ENCODE measurements at regions not wholly inside any gene's neighbourhood (a gene's known extent, or its start where the extent isn't known, plus 50 kb on each side); places are given as distances from the start of the nearest gene placed in this dataset.
"Not testable (repeated sequence)": the region's sequence is repeated elsewhere in the genome, so short reads cannot be mapped to it uniquely, and the experiment has no call there.

DNA sequence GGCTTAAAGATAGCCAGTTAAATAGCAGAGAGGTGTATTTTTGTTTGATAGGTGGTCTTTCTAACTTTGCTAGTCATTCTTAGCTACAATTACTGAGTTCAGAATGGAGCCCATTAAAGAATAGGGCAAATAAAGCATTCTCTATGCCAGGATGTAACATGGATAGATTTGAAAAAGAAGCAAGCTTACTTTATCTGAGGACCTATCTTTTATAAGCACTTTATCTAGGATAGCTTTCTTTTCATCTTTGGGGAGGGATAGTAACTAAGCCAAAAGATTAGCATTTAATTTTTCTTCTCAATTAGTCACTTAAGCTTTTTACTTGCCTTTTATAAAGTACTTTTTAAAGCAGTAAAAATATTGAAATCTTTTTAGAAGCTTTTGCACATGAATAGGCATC is 1148.0 kb upstream of the DIAPH2 start:
- in situ Hi-C loops (cut with HindIII; ENCODE audit: low pct_ligation_motif_present, low pct_unique_long_range_greater_than_20kb, low sequenced_read_pairs) = no loop called here
- no peak for DNase-seq

DNA sequence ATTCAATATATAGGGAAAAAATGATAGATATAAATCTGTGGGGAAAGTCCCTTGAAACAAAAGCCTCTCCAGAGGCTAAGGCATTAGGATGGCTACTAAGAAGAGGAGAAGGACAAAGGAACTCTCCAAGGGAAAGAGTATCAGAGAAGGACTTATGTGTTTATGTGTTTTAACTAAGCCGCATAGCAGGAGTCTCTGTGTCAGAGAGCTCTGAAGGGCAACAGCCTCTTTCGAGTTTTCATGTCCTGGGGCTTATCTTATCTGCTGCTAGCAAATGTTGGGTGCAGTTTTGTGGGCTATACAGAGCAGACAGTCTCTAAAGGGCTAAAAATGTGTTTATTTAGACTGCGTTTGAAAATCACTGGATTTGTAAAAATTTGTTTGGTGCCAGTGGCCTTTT is 1145.6 kb upstream of the DIAPH2 start:
- in situ Hi-C loops (cut with HindIII; ENCODE audit: low pct_ligation_motif_present, low pct_unique_long_range_greater_than_20kb, low sequenced_read_pairs) = no loop called here
- no peak for DNase-seq

- DNase-seq; in situ Hi-C loops (cut with HindIII; ENCODE audit: low pct_ligation_motif_present, low pct_unique_long_range_greater_than_20kb, low sequenced_read_pairs): not testable (repeated sequence)
These were observed 1135.1 kb upstream of the DIAPH2 start for GRCh38 chrX:95549552-95549951.

DNA sequence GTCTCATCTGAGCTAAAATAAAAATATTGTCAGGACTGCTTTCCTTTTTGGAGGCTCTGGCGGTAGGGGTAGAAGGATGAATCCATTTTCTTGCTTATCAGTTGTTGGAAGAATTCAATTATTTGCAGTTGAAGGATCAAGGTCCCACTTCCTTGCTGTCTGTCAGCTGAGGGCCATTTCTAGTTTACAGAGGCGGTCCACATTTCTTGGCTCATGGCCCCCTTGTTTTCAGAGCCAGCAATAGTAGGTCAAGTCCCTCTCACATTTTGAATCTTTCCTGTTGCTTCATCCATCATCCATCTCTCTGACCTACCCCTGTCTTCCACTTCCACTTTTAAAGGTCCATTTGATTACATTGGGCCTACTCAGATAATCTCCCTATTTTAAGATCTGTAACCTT is 1099.3 kb upstream of the DIAPH2 start:
- DNase-seq = no peak
- in situ Hi-C loops (cut with HindIII; ENCODE audit: low pct_ligation_motif_present, low pct_unique_long_range_greater_than_20kb, low sequenced_read_pairs) = no loop called here

GRCh38 chrX:95612350-95612749 is 1072.3 kb upstream of the DIAPH2 start:
- in situ Hi-C loops (cut with HindIII; ENCODE audit: low pct_ligation_motif_present, low pct_unique_long_range_greater_than_20kb, low sequenced_read_pairs) = no loop called here
- no peak for DNase-seq

GRCh38 chrX:95622200-95622599 is 1062.4 kb upstream of the DIAPH2 start:
- no peak for DNase-seq
- in situ Hi-C loops (cut with HindIII; ENCODE audit: low pct_ligation_motif_present, low pct_unique_long_range_greater_than_20kb, low sequenced_read_pairs) = no loop called here

GRCh38 chrX:95626748-95627147 is 1057.9 kb upstream of the DIAPH2 start:
- in situ Hi-C loops (cut with HindIII; ENCODE audit: low pct_ligation_motif_present, low pct_unique_long_range_greater_than_20kb, low sequenced_read_pairs) = no loop called here
- no peak for DNase-seq

DNA sequence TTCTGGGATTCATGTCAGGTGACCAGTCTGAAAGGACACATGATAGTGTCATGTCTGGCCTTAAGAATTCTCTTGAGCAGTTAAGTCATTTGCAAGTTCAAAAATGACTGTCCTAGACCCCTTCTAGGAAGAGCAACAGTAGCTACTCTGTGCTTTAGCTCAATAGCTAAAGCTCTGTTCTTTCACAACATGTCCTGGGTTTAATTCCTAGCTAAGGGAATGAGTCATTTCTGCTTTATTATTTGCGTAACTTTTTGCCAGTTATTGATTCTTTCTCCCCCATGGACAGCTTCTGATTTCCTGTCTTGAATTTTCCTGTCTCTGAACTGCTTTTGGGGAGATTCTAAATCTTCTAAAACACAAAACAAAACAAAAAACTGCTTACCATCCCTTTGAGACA is 1055.8 kb upstream of the DIAPH2 start:
- DNase-seq = no peak
- in situ Hi-C loops (cut with HindIII; ENCODE audit: low pct_ligation_motif_present, low pct_unique_long_range_greater_than_20kb, low sequenced_read_pairs) = no loop called here

- no peak for DNase-seq
- in situ Hi-C loops (cut with HindIII; ENCODE audit: low pct_ligation_motif_present, low pct_unique_long_range_greater_than_20kb, low sequenced_read_pairs) = no loop called here
These were observed 1054.9 kb upstream of the DIAPH2 start for GRCh38 chrX:95629737-95630136.

DNA sequence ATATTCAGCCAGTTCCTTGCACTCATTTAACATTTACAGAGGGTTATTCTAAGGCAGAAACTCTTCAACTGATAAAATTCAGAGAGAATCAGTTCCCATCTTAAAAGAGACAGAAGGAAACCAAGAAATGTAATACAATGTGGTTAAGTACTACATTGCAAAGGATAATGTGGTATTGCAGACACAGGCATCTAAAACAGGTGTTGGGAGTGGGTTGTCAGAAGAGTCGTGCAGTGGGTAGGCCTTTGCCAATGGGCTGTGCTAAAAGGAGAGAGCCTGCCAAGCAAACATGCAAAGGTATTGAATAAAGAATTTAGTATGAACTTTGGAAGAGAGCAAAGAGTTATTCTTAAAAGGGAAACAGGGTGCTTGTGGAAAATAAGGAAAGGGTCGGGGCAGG is 1044.4 kb upstream of the DIAPH2 start:
- no peak for DNase-seq
- in situ Hi-C loops (cut with HindIII; ENCODE audit: low pct_ligation_motif_present, low pct_unique_long_range_greater_than_20kb, low sequenced_read_pairs) = no loop called here

DNA sequence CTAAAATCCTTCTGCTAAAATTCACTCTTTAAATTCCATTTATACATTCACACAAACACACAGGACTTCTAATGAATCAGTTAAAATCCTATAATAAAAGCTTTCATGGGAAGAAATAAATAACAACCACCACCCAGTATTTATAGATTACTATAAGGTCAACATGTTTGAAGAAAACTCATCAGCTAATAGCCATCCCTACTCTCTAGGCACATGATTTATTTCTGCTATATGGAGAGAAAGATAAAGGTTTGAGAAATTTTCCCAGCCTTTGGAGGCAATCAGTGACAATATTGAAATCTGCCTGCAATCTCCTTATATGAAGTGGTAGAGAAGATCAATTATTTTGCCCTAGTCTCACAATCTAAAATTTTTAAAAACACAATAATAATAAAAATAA is 1038.9 kb upstream of the DIAPH2 start:
- DNase-seq = no peak
- in situ Hi-C loops (cut with HindIII; ENCODE audit: low pct_ligation_motif_present, low pct_unique_long_range_greater_than_20kb, low sequenced_read_pairs) = no loop called here

DNA sequence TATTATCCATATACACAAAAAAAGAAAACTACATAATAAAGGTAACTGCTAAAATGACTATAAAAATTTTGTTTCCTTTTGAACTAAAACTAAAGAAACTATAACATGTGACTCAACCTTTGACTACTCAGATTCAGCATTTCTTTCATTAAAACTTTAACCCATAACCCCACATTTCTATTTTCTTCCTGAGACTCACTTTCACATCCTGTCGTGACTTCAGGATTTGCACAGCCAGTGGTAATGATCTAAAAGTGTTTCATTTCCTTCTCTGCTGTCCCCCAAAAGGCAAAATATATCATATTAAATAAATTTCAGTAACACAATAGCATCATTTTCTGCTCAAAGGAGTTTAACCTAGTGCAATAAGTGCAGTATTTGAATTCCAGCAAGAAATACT is 1022.4 kb upstream of the DIAPH2 start:
- in situ Hi-C loops (cut with HindIII; ENCODE audit: low pct_ligation_motif_present, low pct_unique_long_range_greater_than_20kb, low sequenced_read_pairs) = no loop called here
- DNase-seq = no peak

- no peak for DNase-seq
- in situ Hi-C loops (cut with HindIII; ENCODE audit: low pct_ligation_motif_present, low pct_unique_long_range_greater_than_20kb, low sequenced_read_pairs) = no loop called here
These were observed 1018.6 kb upstream of the DIAPH2 start for GRCh38 chrX:95666056-95666455.

- DNase-seq = no peak
- in situ Hi-C loops (cut with HindIII; ENCODE audit: low pct_ligation_motif_present, low pct_unique_long_range_greater_than_20kb, low sequenced_read_pairs) = no loop called here
These were observed 1009.6 kb upstream of the DIAPH2 start for GRCh38 chrX:95675011-95675410.

- in situ Hi-C loops (cut with HindIII; ENCODE audit: low pct_ligation_motif_present, low pct_unique_long_range_greater_than_20kb, low sequenced_read_pairs) = no loop called here
- no peak for DNase-seq
These were observed 1008.8 kb upstream of the DIAPH2 start for GRCh38 chrX:95675794-95676193.

DNA sequence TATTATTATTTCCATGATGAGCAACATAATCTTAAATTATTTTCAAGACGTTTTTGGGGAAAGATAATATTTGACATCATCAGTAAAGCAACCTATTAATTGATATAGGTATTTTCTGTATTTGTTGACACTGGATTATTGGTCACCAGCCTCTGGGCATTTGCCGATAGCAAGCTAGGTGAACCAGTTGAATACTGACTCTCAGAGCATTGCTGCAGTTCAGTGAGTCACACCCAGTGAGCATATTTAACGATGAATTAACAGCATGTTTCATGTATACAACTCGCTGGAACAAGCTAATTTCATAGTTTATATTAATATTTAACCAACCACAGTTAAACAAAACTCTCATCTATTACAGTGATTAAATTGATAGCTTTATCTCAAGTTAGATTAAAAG is 1006.0 kb upstream of the DIAPH2 start:
- in situ Hi-C loops (cut with HindIII; ENCODE audit: low pct_ligation_motif_present, low pct_unique_long_range_greater_than_20kb, low sequenced_read_pairs) = no loop called here
- no peak for DNase-seq

GRCh38 chrX:95693365-95693764 is 991.3 kb upstream of the DIAPH2 start:
- no peak for DNase-seq
- in situ Hi-C loops (cut with HindIII; ENCODE audit: low pct_ligation_motif_present, low pct_unique_long_range_greater_than_20kb, low sequenced_read_pairs) = no loop called here

DNA sequence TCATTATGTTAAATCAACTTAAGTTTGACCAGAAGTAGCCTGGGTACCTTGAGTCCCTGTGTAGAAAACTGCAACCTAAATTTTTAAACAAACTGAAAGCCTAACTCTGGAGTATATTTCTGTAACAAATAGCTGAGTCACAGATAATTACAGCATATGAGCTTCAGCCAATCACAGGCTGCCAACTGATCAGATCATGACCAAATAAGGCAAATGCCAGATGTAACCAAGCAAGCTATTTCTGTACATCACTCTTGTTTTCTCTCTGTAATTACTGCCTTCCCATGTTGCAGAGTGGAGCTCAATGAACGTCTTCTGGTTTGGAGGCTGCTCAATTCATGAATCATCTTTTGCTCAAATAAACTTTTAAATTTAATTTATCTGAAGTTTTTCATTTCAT is 980.9 kb upstream of the DIAPH2 start:
- in situ Hi-C loops (cut with HindIII; ENCODE audit: low pct_ligation_motif_present, low pct_unique_long_range_greater_than_20kb, low sequenced_read_pairs) = no loop called here
- no peak for DNase-seq

GRCh38 chrX:95716841-95717240 is 967.8 kb upstream of the DIAPH2 start:
- no peak for DNase-seq
- in situ Hi-C loops (cut with HindIII; ENCODE audit: low pct_ligation_motif_present, low pct_unique_long_range_greater_than_20kb, low sequenced_read_pairs) = no loop called here

DNA sequence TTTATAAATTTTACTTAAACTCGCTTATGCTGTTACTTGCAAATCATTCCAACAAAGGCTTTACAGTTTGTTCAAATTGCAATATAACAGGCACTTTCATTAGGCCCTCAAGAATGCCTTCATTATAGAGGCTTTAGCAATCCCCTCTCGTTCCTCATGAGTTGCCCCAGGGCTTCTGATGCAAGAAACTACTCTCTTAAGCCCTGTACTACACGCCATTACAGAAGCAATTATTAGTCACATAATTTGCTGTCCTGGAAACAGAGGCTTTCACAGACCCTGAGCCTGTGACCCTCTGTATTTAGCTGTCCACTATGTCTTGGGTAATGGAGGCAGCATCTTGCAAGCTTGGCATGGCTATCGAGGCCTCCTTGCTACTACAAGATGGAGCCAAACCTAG is 965.9 kb upstream of the DIAPH2 start:
- DNase-seq = no peak
- in situ Hi-C loops (cut with HindIII; ENCODE audit: low pct_ligation_motif_present, low pct_unique_long_range_greater_than_20kb, low sequenced_read_pairs) = no loop called here

DNA sequence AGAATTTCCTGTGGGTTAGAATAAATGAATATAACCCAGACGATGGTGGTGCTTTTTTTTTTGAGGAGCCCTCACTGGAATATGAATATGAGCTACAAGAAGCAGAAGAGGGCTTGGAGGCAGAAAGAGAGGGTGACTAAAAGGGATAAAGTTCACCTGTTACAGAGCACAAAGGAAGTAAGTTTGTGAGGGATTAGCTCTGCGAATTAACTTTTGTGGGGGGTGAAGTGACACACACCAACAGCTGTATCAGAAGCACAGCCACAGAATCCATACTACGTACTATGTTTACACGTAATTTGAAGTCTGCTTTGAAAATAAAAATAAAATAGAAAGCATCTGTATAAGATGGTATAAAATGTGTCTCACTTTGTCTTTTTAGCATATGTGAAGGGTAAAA is 963.6 kb upstream of the DIAPH2 start:
- in situ Hi-C loops (cut with HindIII; ENCODE audit: low pct_ligation_motif_present, low pct_unique_long_range_greater_than_20kb, low sequenced_read_pairs) = no loop called here
- no peak for DNase-seq

Measured in ACHN (cell line).